ENCODE measurements at regions not wholly inside any gene's neighbourhood (a gene's known extent, or its start where the extent isn't known, plus 50 kb on each side); places are given as distances from the start of the nearest gene placed in this dataset.
A peak's percentile ranks its signal among the peaks of the same experiment; 100 is the strongest.

- Histone ChIP-seq H3K27me3 (no peaks in the 10 kb centered on the region), H3K4me3 (no peak overlapping the region), H3K36me3 (no peaks in the 10 kb centered on the region), H3K4me1 (peaks cover 0 to 25% (median 3%) of the 10 kb centered on the region in 4 donors), H3K27ac (no peak overlapping the region), H3K9me3 (no peaks in the 10 kb centered on the region)
- in situ Hi-C loops (cut with MboI; ENCODE audit: low pct_ligation_motif_present in 1 of 4, low pct_unique_long_range_greater_than_20kb in 1 of 4, low sequenced_read_pairs in 3 of 4) (loop anchor here in 2 of 4 donors (25.0 kb wide), 1 partner anchor 541 kb away; no protein-coding TSS in a partner anchor), intact Hi-C loops (cut with DNase I; ENCODE audit: low total_unique reads) (no loop called here)
- no peak for TF ChIP-seq POLR2AphosphoS5 (IDR thresholded peaks at IDR 0.05)
- no peak for TF ChIP-seq CTCF (IDR thresholded peaks at IDR 0.05)
- TF ChIP-seq EP300 (IDR thresholded peaks at IDR 0.05; ENCODE audit: low read depth), result no peak
- no peak for TF ChIP-seq POLR2A (IDR thresholded peaks at IDR 0.05)
- DNase-seq, result no peak
Observed at GRCh38 chr7:17528636-17529035, 230.2 kb downstream of the AHR start.

GRCh38 chr7:17530244-17530643 lies 231.8 kb downstream of the AHR start:
- intact Hi-C loops (cut with DNase I; ENCODE audit: low total_unique reads) (no loop called here), in situ Hi-C loops (cut with MboI; ENCODE audit: low pct_ligation_motif_present in 1 of 4, low pct_unique_long_range_greater_than_20kb in 1 of 4, low sequenced_read_pairs in 3 of 4) (loop anchor here in 3 of 4 donors (10.0 to 25.0 kb wide), 2 partner anchors 225 to 543 kb away; no protein-coding TSS in a partner anchor)
- no peak overlapping the region for H3K4me3 ChIP-seq
- H3K27me3 ChIP-seq, result no peaks in the 10 kb centered on the region
- H3K36me3 ChIP-seq, result no peaks in the 10 kb centered on the region
- 78 to 88% methylated on average over 2 of the region's 2 CpGs for WGBS, 2 donors (ENCODE audit: low coverage in 1 of 2)
- H3K27ac ChIP-seq, result no peak overlapping the region
- peaks cover 0 to 14% (median 0%) of the 10 kb centered on the region in 4 donors for H3K4me1 ChIP-seq
- no peaks in the 10 kb centered on the region for H3K9me3 ChIP-seq
- TF ChIP-seq POLR2AphosphoS5 (IDR thresholded peaks at IDR 0.05) (no peak), POLR2A (IDR thresholded peaks at IDR 0.05) (no peak), EP300 (IDR thresholded peaks at IDR 0.05; ENCODE audit: low read depth) (no peak), CTCF (IDR thresholded peaks at IDR 0.05) (no peak)
- DNase-seq, result no peak

GRCh38 chr7:17530741-17531421 lies 232.4 kb downstream of the AHR start:
- no peak overlapping the region for H3K27ac ChIP-seq
- intact Hi-C loops (cut with DNase I; ENCODE audit: low total_unique reads), result no loop called here
- H3K27me3 ChIP-seq, result no peaks in the 10 kb centered on the region
- 63 to 76% methylated on average over 5 of the region's 5 CpGs for WGBS, 2 donors (ENCODE audit: low coverage in 1 of 2)
- TF ChIP-seq EP300 (IDR thresholded peaks at IDR 0.05; ENCODE audit: low read depth), result no peak
- TF ChIP-seq CTCF (IDR thresholded peaks at IDR 0.05), result peak in 3 of 5 experiments; percentile 6 to 13 (median 8)
- no peak for TF ChIP-seq POLR2AphosphoS5 (IDR thresholded peaks at IDR 0.05)
- H3K4me3 ChIP-seq, result no peak overlapping the region
- H3K4me1 ChIP-seq, result peaks cover 0 to 14% (median 0%) of the 10 kb centered on the region in 4 donors
- no peaks in the 10 kb centered on the region for H3K9me3 ChIP-seq
- in situ Hi-C loops (cut with MboI; ENCODE audit: low pct_ligation_motif_present in 1 of 4, low pct_unique_long_range_greater_than_20kb in 1 of 4, low sequenced_read_pairs in 3 of 4), result loop anchor here in 3 of 4 donors (10.0 to 25.0 kb wide), 2 partner anchors 226 to 544 kb away; no protein-coding TSS in a partner anchor
- H3K36me3 ChIP-seq, result no peaks in the 10 kb centered on the region
- DNase-seq, result no peak

- intact Hi-C loops (cut with DNase I; ENCODE audit: low total_unique reads), result no loop called here
- H3K27ac ChIP-seq, result peak overlapping the region in 1 of 4 donors; percentile 2
Observed at GRCh38 chr7:17532861-17533404, 234.5 kb downstream of the AHR start.

More at GRCh38 chr7:17532861-17533404, 234.5 kb downstream of the AHR start:
- Histone ChIP-seq H3K4me3 (no peak overlapping the region), H3K27me3 (no peaks in the 10 kb centered on the region), H3K36me3 (no peaks in the 10 kb centered on the region), H3K4me1 (peaks cover 0 to 14% (median 0%) of the 10 kb centered on the region in 4 donors), H3K9me3 (no peaks in the 10 kb centered on the region)
- WGBS, 2 donors (ENCODE audit: low coverage in 1 of 2), result 72% methylated on average over 2 of the region's 2 CpGs; no CpG with 5 or more reads in 1 of the 2 donors
- DNase-seq, result no peak
- in situ Hi-C loops (cut with MboI; ENCODE audit: low pct_ligation_motif_present in 1 of 4, low pct_unique_long_range_greater_than_20kb in 1 of 4, low sequenced_read_pairs in 3 of 4), result loop anchor here in 3 of 4 donors (10.0 to 25.0 kb wide), 2 partner anchors 228 to 546 kb away; no protein-coding TSS in a partner anchor
- TF ChIP-seq POLR2A (IDR thresholded peaks at IDR 0.05) (no peak), POLR2AphosphoS5 (IDR thresholded peaks at IDR 0.05) (peak in 2 of 3 donors; percentile 14 to 25)
